HepG2 (cell line): ENCODE measurements at regions not wholly inside any gene's neighbourhood (a gene's known extent, or its start where the extent isn't known, plus 50 kb on each side); places are given as distances from the start of the nearest gene placed in this dataset.

ENCODE experiments used
- ATAC-seq: fragments of 200-7000 bp; cut with Tn5 transposase; 3 replicates; pipeline ENCODE4 v1.9.1; 2020; ENCODE audit warnings: mild to moderate bottlenecking, moderate library complexity
- BruUV-seq: library from RNA; stranded (reverse); fragments of 400-500 nt; replicated peaks from 2 replicates; lab custom pipeline; 2021; lab: Mats Ljungman, UMichigan
- CTCF ChIA-PET: fragments of 300-600 bp; formaldehyde crosslinking; extraction: SDS; loops from one replicate; lab custom pipeline; 2021; ENCODE audit warnings: low total read pairs, inconsistent platforms, low intra/inter-chr PET ratio; lab: Yijun Ruan, JAX
- POLR2A ChIA-PET: fragments of 350-600 bp; sonication (Branson Sonifier 250); formaldehyde crosslinking; loops from one replicate; lab custom pipeline; 2020; ENCODE audit warnings: antibody characterized with exemption, inconsistent platforms; lab: Yijun Ruan, JAX
- DNase-seq: peaks from one replicate; pipeline ENCODE4 v3.0.0-alpha.2; 2015; ENCODE audit warnings: low spot score
- FAIRE-seq: peaks from 3 replicates; lab custom pipeline; 2011; peaks lifted over from hg19 to GRCh38; lab: Jason Lieb, UNC
- H2AFZ ChIP-seq: one replicate; pipeline ENCODE4 v1.6.1; 2011; ENCODE audit warnings: low read length, inconsistent platforms
- H3K27ac ChIP-seq: fragments of 300-600 bp; 3 replicates; pipeline ENCODE4 v1.8.0; 2011; ENCODE audit warnings: mixed run types, mild to moderate bottlenecking, mixed read lengths, low read length, inconsistent platforms; ENCODE audit not compliant: insufficient read depth; ENCODE audit errors: extremely low read length
- H3K27me3 ChIP-seq, 2 experiments: fragments of 200-600 bp in 1 of 2; 2 replicates in 1 of 2; 3 replicates in 1 of 2; pipeline versions ENCODE4 v1.6.0 to v1.8.0; 2011; ENCODE audit warnings: low read length in 2 of 2, mild to moderate bottlenecking in 2 of 2, moderate library complexity in 2 of 2, inconsistent platforms in 1 of 2; ENCODE audit not compliant: insufficient read depth in 2 of 2, control insufficient read depth in 1 of 2
- H3K36me3 ChIP-seq, 2 experiments: fragments of 200-600 bp in 1 of 2; replicated peaks in 1 of 2; 2 replicates in 1 of 2; 3 replicates in 1 of 2; pipeline versions ENCODE4 v1.5.1 to v1.8.0; 2011; ENCODE audit warnings: low read length in 2 of 2, inconsistent platforms in 1 of 2; ENCODE audit not compliant: insufficient read depth in 2 of 2, control insufficient read depth in 1 of 2
- H3K4me1 ChIP-seq: 2 replicates; pipeline ENCODE4 v1.5.1; 2012; ENCODE audit warnings: low read length, inconsistent platforms; ENCODE audit not compliant: insufficient read depth
- H3K4me2 ChIP-seq: 2 replicates; pipeline ENCODE4 v1.6.0; 2011; ENCODE audit warnings: low read depth, low read length, inconsistent platforms
- H3K4me3 ChIP-seq, 3 experiments: fragments of 200-600 bp in 1 of 3; sonication (generic), shearing (Covaris generic) in 1 of 3; replicated peaks in 1 of 3; 2 replicates each; pipeline ENCODE4 v1.5.1; 2011 to 2016; ENCODE audit warnings: low read length in 3 of 3, inconsistent platforms in 2 of 3, low read depth in 2 of 3, mild to moderate bottlenecking in 2 of 3, control low read depth in 1 of 3, mixed read lengths in 1 of 3; ENCODE audit not compliant: insufficient read depth in 1 of 3
- H3K79me2 ChIP-seq: one replicate; pipeline ENCODE4 v1.6.1; 2011; ENCODE audit warnings: low read length, inconsistent platforms; ENCODE audit not compliant: insufficient read depth
- H3K9ac ChIP-seq: 2 replicates; pipeline ENCODE4 v1.6.0; 2011; ENCODE audit warnings: mild to moderate bottlenecking, low read depth, low read length, inconsistent platforms; ENCODE audit not compliant: insufficient read depth
- H3K9me3 ChIP-seq: 2 replicates; pipeline ENCODE4 v1.5.1; 2012; ENCODE audit warnings: mild to moderate bottlenecking, low read length
- H4K20me1 ChIP-seq: 2 replicates; pipeline ENCODE4 v1.6.0; 2011; ENCODE audit warnings: inconsistent platforms, mild to moderate bottlenecking, low read length, moderate library complexity; ENCODE audit not compliant: insufficient read depth
- AGO2 ChIP-seq: fragments of 200-400 bp; formaldehyde crosslinking; optimal IDR thresholded peaks from 2 replicates; pipeline ENCODE3; 2017; ENCODE audit warnings: mild to moderate bottlenecking, low read depth, low read length, moderate library complexity
- SNAPC5 ChIP-seq: sonication (generic); formaldehyde crosslinking; IDR thresholded peaks from 2 replicates; pipeline ENCODE4 v1.8.1; 2023; ENCODE audit warnings: mild to moderate bottlenecking, missing genetic modification reagents, borderline replicate concordance
- TCF7 ChIP-seq: sonication (generic); IDR thresholded peaks from 2 replicates; pipeline ENCODE4 v1.6.1; 2016; ENCODE audit warnings: antibody characterized with exemption, low read depth
- ZFY ChIP-seq: sonication (generic); formaldehyde crosslinking; IDR thresholded peaks from 2 replicates; pipeline ENCODE4 v1.4.0; 2020; ENCODE audit warnings: missing genetic modification reagents
- ZNF329 ChIP-seq: sonication (generic); formaldehyde crosslinking; IDR thresholded peaks from 2 replicates; pipeline ENCODE4 v1.9.0; 2021; ENCODE audit warnings: low read depth, mild to moderate bottlenecking, missing genetic modification reagents
- ZNF441 ChIP-seq: sonication (generic); formaldehyde crosslinking; IDR thresholded peaks from 2 replicates; pipeline ENCODE4 v1.7.0; 2021; ENCODE audit warnings: missing genetic modification reagents, borderline replicate concordance
- ZUFSP ChIP-seq: sonication (generic); formaldehyde crosslinking; IDR thresholded peaks from 2 replicates; pipeline ENCODE4 v1.9.0; 2021; ENCODE audit warnings: missing genetic modification reagents, mild to moderate bottlenecking, borderline replicate concordance
- WGBS: methylation state at CpG from one replicate; pipeline ENCODE4 v1.1.6; 2017; ENCODE audit warnings: low lambda C conversion rate; 5-methylcytosine and 5-hydroxymethylcytosine counted together
- in situ Hi-C: cut with HindIII; loops from 2 replicates; pipeline ENCODE4 v1.10.0; 2017; ENCODE audit warnings: low pct_unique_long_range_greater_than_20kb; ENCODE audit not compliant: extremely low pct_ligation_motif_present
- intact Hi-C: fragments of 100-400 bp; cut with micrococcal nuclease; formaldehyde crosslinking; loops from one replicate; pipeline ENCODE4 v1.10.0; 2022; ENCODE audit not compliant: unreplicated experiment
- small RNA-seq, 3 experiments: library from RNA; depleted of rRNA; stranded (forward); fragments of <200 nt; gene quantifications; one replicate each; pipeline ENCODE3, GENCODE V24; 2012; ENCODE audit warnings: low read depth in 2 of 3, low replicate concordance in 1 of 3; ENCODE audit not compliant: insufficient read length in 3 of 3, insufficient read depth in 2 of 3

GRCh38 chr5:67246546-67247268 lies 50.1 kb upstream of the CD180 start:
- H3K79me2 ChIP-seq, result no peaks in the 10 kb centered on the region
- H3K9me3 ChIP-seq, result no peaks in the 10 kb centered on the region
- H2AFZ ChIP-seq, result no peak overlapping the region
- peaks cover 13% of the 10 kb centered on the region for H3K4me1 ChIP-seq
- no TSS peak for BruUV-seq
- no peak overlapping the region for H3K4me2 ChIP-seq
- WGBS, result 55% methylated on average over 5 of the region's 5 CpGs
- no peaks in the 10 kb centered on the region for H3K27me3 ChIP-seq
- TF ChIP-seq ZNF441 (CRISPR knock-in tag), result no peak
- no peak for TF ChIP-seq ZUFSP
- TF ChIP-seq AGO2, result no peak
- TF ChIP-seq ZFY (CRISPR knock-in tag), result no peak
- no peak for TF ChIP-seq ZNF329
- no peak for TF ChIP-seq TCF7
- no peak for TF ChIP-seq SNAPC5 (CRISPR knock-in tag)
- in situ Hi-C loops, result loop anchor here (5.0 kb wide), 1 partner anchor 1006 kb away; no protein-coding TSS in a partner anchor
- H3K9ac ChIP-seq, result no peak overlapping the region
- no peaks in the 10 kb centered on the region for H3K36me3 ChIP-seq
- FAIRE-seq (no peak), ATAC-seq (no peak), DNase-seq (no peak)
- POLR2A ChIA-PET, result no interaction called here
- H4K20me1 ChIP-seq, result no peaks in the 10 kb centered on the region
- CTCF ChIA-PET, result interaction anchor here (1.8 kb wide), 1 partner anchor 1006 kb away, joined by 11 read pairs; no protein-coding TSS in a partner anchor
- H3K27ac ChIP-seq, result no peak overlapping the region
- H3K4me3 ChIP-seq, result no peak overlapping the region
- intact Hi-C loops, result loop anchor here (1.0 to 10.0 kb wide), 4 partner anchors 248 to 1006 kb away; no protein-coding TSS in a partner anchor

Small RNA genes in the stretch of these regions (small RNA-seq; reads per million reads assigned to genes)
- gene AC024581.2, result 0 reads per million in 3 experiments
- 0 reads per million in 3 experiments for gene RNU6-1232P
